PC-3 (cell line): ENCODE measurements at regions not wholly inside any gene's neighbourhood (a gene's known extent, or its start where the extent isn't known, plus 50 kb on each side); places are given as distances from the start of the nearest gene placed in this dataset.

Experiments used
- ATAC-seq: fragments of 200-7000 bp; cut with Tn5 transposase; 2 replicates; pipeline ENCODE4 v1.9.1; 2020; ENCODE audit warnings: mild to moderate bottlenecking, moderate library complexity
- BruUV-seq: library from RNA; stranded (reverse); fragments of 400-500 nt; replicated peaks from 2 replicates; lab custom pipeline; 2021; lab: Mats Ljungman, UMichigan
- CTCF ChIA-PET: fragments of 300-600 bp; sonication (Branson Sonifier 250); formaldehyde crosslinking; loops from one replicate; lab custom pipeline; 2022; ENCODE audit warnings: antibody characterized with exemption; lab: Charles Lee
- POLR2A ChIA-PET: fragments of 300-600 bp; sonication (Branson Sonifier 250); formaldehyde crosslinking; loops from one replicate; lab custom pipeline; 2022; ENCODE audit warnings: antibody characterized with exemption; ENCODE audit not compliant: unreplicated experiment; lab: Charles Lee
- DNase-seq: peaks from one replicate; pipeline ENCODE4 v3.0.0-alpha.2; 2015
- H2AFZ ChIP-seq: fragments of 300-600 bp; sonication (generic); 2 replicates; pipeline ENCODE4 v1.6.0; 2016; ENCODE audit warnings: antibody characterized with exemption, low read length
- H3F3A ChIP-seq: fragments of 300-600 bp; sonication (generic); one replicate; pipeline ENCODE4 v1.6.0; 2017; ENCODE audit warnings: antibody characterized with exemption, low read length, control low read depth, mild to moderate bottlenecking; ENCODE audit not compliant: unreplicated experiment
- H3K27ac ChIP-seq: fragments of 300-600 bp; sonication (generic); 2 replicates; pipeline ENCODE4 v1.5.1; 2016; ENCODE audit warnings: mild to moderate bottlenecking, low read length
- H3K27me3 ChIP-seq: fragments of 300-600 bp; sonication (generic); 2 replicates; pipeline ENCODE4 v1.6.1; 2016; ENCODE audit warnings: low read length, mixed read lengths
- H3K36me3 ChIP-seq: fragments of 300-600 bp; sonication (generic); 2 replicates; pipeline ENCODE4 v1.6.1; 2016; ENCODE audit warnings: low read depth, mixed run types, low read length, mixed read lengths
- H3K4me1 ChIP-seq: fragments of 300-600 bp; sonication (generic); 2 replicates; pipeline ENCODE4 v1.5.1; 2016; ENCODE audit warnings: low read length; ENCODE audit not compliant: insufficient read depth
- H3K4me2 ChIP-seq: fragments of 300-600 bp; sonication (generic); 2 replicates; pipeline ENCODE4 v1.6.0; 2016; ENCODE audit warnings: low read length
- H3K4me3 ChIP-seq: fragments of 300-600 bp; sonication (generic); 2 replicates; pipeline ENCODE4 v1.5.1; 2016; ENCODE audit warnings: mild to moderate bottlenecking, low read length, mixed read lengths
- H3K79me2 ChIP-seq: fragments of 300-600 bp; sonication (generic); 2 replicates; pipeline ENCODE4 v1.6.1; 2017; ENCODE audit warnings: low read length, mixed read lengths
- H3K9ac ChIP-seq: fragments of 300-600 bp; sonication (generic); 2 replicates; pipeline ENCODE4 v1.6.0; 2016; ENCODE audit warnings: mild to moderate bottlenecking, low read length
- H3K9me2 ChIP-seq: fragments of 300-600 bp; sonication (generic); replicated peaks from 2 replicates; pipeline ENCODE4 v1.6.1; 2016; ENCODE audit warnings: mixed run types, low read length, mixed read lengths
- H3K9me3 ChIP-seq: fragments of 300-600 bp; sonication (generic); 2 replicates; pipeline ENCODE4 v1.6.1; 2016; ENCODE audit warnings: low read length, mixed read lengths
- H4K20me1 ChIP-seq: fragments of 300-600 bp; sonication (generic); 2 replicates; pipeline ENCODE4 v1.6.1; 2016; ENCODE audit warnings: low read length, mixed read lengths
- EZH2 ChIP-seq: fragments of 300-600 bp; sonication (generic); IDR thresholded peaks from one replicate; pipeline ENCODE4 v1.6.1; 2017; ENCODE audit warnings: antibody characterized with exemption, mild to moderate bottlenecking, low read length; ENCODE audit not compliant: unreplicated experiment
- EZH2phosphoT487 ChIP-seq: fragments of 300-600 bp; sonication (generic); IDR thresholded peaks from 2 replicates; pipeline ENCODE4 v1.6.1; 2018; ENCODE audit warnings: mild to moderate bottlenecking, antibody characterized with exemption, low read length, borderline replicate concordance
- intact Hi-C: fragments of 100-400 bp; cut with micrococcal nuclease; formaldehyde crosslinking; loops from 2 replicates; pipeline ENCODE4 v1.9.0; 2023
- TF ChIP-seq, protein P1 (sequence below): fragments of 300-600 bp; sonication (generic); conservative IDR thresholded peaks from 2 replicates; pipeline ENCODE4 v1.5.1; 2017; ENCODE audit warnings: antibody characterized with exemption, low read depth, mild to moderate bottlenecking, low read length

DNA sequence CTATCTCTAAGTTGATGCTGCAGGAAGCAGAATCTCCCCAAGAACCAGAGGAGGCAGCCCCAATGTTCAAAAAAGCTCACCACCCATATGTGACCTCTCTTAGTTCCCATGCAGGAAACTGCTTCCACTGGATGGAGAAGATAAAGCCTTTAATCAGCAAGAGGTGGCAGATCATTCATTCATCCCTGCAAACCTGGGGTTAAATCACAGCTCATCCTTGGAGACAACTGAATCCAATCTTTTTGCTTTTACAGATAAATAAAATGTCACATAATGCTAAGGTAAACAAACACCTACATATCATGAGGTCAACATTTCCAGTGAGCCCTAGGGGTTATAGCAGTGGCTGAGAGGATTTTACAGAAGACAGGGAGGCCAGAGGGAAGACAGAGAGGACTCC lies 112.7 kb upstream of the CD93 start:
- Histone ChIP-seq H3K27me3 (no peaks in the 10 kb centered on the region), H3K4me3 (no peak overlapping the region), H3K79me2 (no peaks in the 10 kb centered on the region), H4K20me1 (no peaks in the 10 kb centered on the region), H3K9ac (no peak overlapping the region), H2AFZ (no peak overlapping the region), H3K9me3 (no peaks in the 10 kb centered on the region), H3K4me1 (no peaks in the 10 kb centered on the region), H3K27ac (no peak overlapping the region), H3K9me2 (no peaks in the 10 kb centered on the region), H3F3A (no peaks in the 10 kb centered on the region), H3K36me3 (no peaks in the 10 kb centered on the region), H3K4me2 (no peak overlapping the region)
- CTCF ChIA-PET, result no interaction called here
- no TSS peak for BruUV-seq
- intact Hi-C loops, result no loop called here
- no peak for DNase-seq
- ATAC-seq, result no peak
- POLR2A ChIA-PET, result interaction anchor here (0.6 kb wide), 1 partner anchor 112 kb away, joined by 3 read pairs; no protein-coding TSS in a partner anchor
- TF ChIP-seq, protein P1, sequence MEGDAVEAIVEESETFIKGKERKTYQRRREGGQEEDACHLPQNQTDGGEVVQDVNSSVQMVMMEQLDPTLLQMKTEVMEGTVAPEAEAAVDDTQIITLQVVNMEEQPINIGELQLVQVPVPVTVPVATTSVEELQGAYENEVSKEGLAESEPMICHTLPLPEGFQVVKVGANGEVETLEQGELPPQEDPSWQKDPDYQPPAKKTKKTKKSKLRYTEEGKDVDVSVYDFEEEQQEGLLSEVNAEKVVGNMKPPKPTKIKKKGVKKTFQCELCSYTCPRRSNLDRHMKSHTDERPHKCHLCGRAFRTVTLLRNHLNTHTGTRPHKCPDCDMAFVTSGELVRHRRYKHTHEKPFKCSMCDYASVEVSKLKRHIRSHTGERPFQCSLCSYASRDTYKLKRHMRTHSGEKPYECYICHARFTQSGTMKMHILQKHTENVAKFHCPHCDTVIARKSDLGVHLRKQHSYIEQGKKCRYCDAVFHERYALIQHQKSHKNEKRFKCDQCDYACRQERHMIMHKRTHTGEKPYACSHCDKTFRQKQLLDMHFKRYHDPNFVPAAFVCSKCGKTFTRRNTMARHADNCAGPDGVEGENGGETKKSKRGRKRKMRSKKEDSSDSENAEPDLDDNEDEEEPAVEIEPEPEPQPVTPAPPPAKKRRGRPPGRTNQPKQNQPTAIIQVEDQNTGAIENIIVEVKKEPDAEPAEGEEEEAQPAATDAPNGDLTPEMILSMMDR, result no peak
- TF ChIP-seq EZH2 (no peak), EZH2phosphoT487 (no peak)

DNA sequence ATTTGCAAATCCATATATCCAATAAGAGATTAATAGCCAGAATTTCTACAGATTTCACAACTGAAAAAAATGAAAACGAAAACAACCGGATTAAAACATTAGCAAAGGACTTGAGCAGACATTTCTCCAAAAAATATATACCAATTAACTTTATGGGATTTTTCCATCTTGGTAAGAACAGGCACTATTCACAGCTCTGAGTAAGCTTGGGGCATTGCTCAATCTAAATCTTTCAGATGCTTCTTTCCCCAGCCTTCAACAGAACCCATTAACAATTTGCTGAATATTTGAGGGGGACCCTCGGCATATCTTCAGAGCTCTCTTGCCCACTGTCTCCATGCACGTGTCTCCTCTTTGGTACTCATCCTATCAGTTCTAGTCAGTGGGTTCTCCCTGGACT lies 111.7 kb upstream of the CD93 start:
- no TSS peak for BruUV-seq
- Histone ChIP-seq H3K4me3 (no peak overlapping the region), H3K4me1 (no peaks in the 10 kb centered on the region), H3K27ac (no peak overlapping the region), H3K4me2 (no peak overlapping the region), H2AFZ (no peak overlapping the region), H3K9me2 (no peaks in the 10 kb centered on the region), H3K79me2 (no peaks in the 10 kb centered on the region), H4K20me1 (no peaks in the 10 kb centered on the region), H3K27me3 (no peaks in the 10 kb centered on the region), H3K9ac (no peak overlapping the region), H3K9me3 (no peaks in the 10 kb centered on the region), H3K36me3 (no peaks in the 10 kb centered on the region), H3F3A (no peaks in the 10 kb centered on the region)
- ChIA-PET CTCF (no interaction called here), POLR2A (no interaction called here)
- ATAC-seq, result no peak
- TF ChIP-seq, protein P1, result no peak
- TF ChIP-seq EZH2phosphoT487, result no peak
- TF ChIP-seq EZH2, result no peak
- intact Hi-C loops, result no loop called here
- DNase-seq, result no peak

DNA sequence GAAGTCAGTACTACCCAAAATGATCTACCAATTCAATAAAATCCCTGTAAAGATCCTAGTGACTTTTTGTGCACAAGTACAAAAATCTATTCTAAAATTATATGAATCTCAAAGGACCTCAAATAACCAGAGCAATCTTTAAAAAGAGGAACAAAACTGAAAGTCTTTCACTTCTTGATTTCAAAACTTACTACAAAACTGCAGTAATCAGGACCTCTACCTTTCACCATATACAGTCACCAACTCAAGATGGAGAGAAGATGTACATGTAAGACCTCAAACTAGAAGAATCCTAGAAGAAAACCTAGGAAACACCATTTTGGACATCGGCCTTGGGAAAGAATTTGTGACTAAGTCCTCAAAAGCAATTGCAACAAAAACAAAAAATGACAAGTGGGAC lies 109.5 kb upstream of the CD93 start:
- ChIA-PET CTCF (no interaction called here), POLR2A (no interaction called here)
- no peak for ATAC-seq
- Histone ChIP-seq H3K79me2 (no peaks in the 10 kb centered on the region), H3K4me2 (no peak overlapping the region), H3K9me3 (no peaks in the 10 kb centered on the region), H3K27me3 (no peaks in the 10 kb centered on the region), H3K36me3 (no peaks in the 10 kb centered on the region), H4K20me1 (no peaks in the 10 kb centered on the region), H2AFZ (no peak overlapping the region), H3K9me2 (no peaks in the 10 kb centered on the region), H3F3A (no peaks in the 10 kb centered on the region), H3K4me1 (no peaks in the 10 kb centered on the region), H3K4me3 (no peak overlapping the region), H3K9ac (no peak overlapping the region), H3K27ac (no peak overlapping the region)
- intact Hi-C loops, result no loop called here
- no peak for DNase-seq
- BruUV-seq, result no TSS peak
- TF ChIP-seq, protein P1, result no peak
- TF ChIP-seq EZH2, result no peak
- no peak for TF ChIP-seq EZH2phosphoT487
